K562 (cell line): ENCODE measurements at regions not wholly inside any gene's neighbourhood (a gene's known extent, or its start where the extent isn't known, plus 50 kb on each side); places are given as distances from the start of the nearest gene placed in this dataset.
A peak's percentile ranks its signal among the peaks of the same experiment; 100 is the strongest.

Source experiments
- BDP1 ChIP-seq: IDR thresholded peaks from 3 replicates; pipeline ENCODE4 v1.6.1; 2011; ENCODE audit not compliant: insufficient read length, insufficient read depth
- CEBPB ChIP-seq: fragments of 450-650 bp; IDR thresholded peaks from 2 replicates; pipeline ENCODE4 v1.6.1; 2016; ENCODE audit warnings: missing genetic modification characterization, missing compliant biosample characterization
- CREB3 ChIP-seq: fragments of 450-650 bp; conservative IDR thresholded peaks from 2 replicates; pipeline ENCODE4 v1.6.1; 2016; ENCODE audit warnings: missing genetic modification characterization, low read depth, mild to moderate bottlenecking, missing compliant biosample characterization, moderate library complexity
- CTCF ChIP-seq, 3 experiments: IDR thresholded peaks in 2 of 3; conservative IDR thresholded peaks in 1 of 3; 2 replicates each; pipeline ENCODE4 v1.5.1; 2011 to 2012; ENCODE audit warnings: low read length in 3 of 3, mild to moderate bottlenecking in 3 of 3, control low read depth in 2 of 3, improper control_type of control experiment in 1 of 3, inconsistent platforms in 1 of 3, low read depth in 1 of 3, mixed read lengths in 1 of 3, moderate library complexity in 1 of 3; ENCODE audit not compliant: insufficient read depth in 2 of 3
- EGR1 ChIP-seq: fragments of 450-650 bp; conservative IDR thresholded peaks from 2 replicates; pipeline ENCODE4 v1.6.1; 2017; ENCODE audit warnings: mild to moderate bottlenecking
- HLTF ChIP-seq: fragments of 450-650 bp; IDR thresholded peaks from 2 replicates; pipeline ENCODE4 v1.6.1; 2016
- KAT2B ChIP-seq: IDR thresholded peaks from one replicate; pipeline ENCODE4 v1.6.1; 2012; ENCODE audit warnings: low read depth, mild to moderate bottlenecking, control low read depth, inconsistent platforms, low read length, moderate library complexity
- KAT8 ChIP-seq: fragments of 450-650 bp; IDR thresholded peaks from 2 replicates; pipeline ENCODE4 v1.6.1; 2016; ENCODE audit warnings: low read depth, mild to moderate bottlenecking
- KHSRP ChIP-seq: fragments of 450-650 bp; IDR thresholded peaks from 2 replicates; pipeline ENCODE4 v1.6.1; 2017
- L3MBTL2 ChIP-seq: fragments of 450-650 bp; IDR thresholded peaks from 2 replicates; pipeline ENCODE4 v1.6.1; 2016; ENCODE audit warnings: mild to moderate bottlenecking, moderate library complexity
- ZBTB33 ChIP-seq: sonication (generic); formaldehyde crosslinking; IDR thresholded peaks from 2 replicates; pipeline ENCODE4 v1.8.1; 2023; ENCODE audit warnings: mild to moderate bottlenecking, missing genetic modification reagents
- ZC3H4 ChIP-seq: sonication (generic); formaldehyde crosslinking; IDR thresholded peaks from 2 replicates; pipeline ENCODE4 v1.9.0; 2021; ENCODE audit warnings: missing genetic modification reagents, borderline replicate concordance
- TF ChIP-seq, protein P1 (sequence below): IDR thresholded peaks from 2 replicates; pipeline ENCODE4 v1.6.1; 2012; ENCODE audit warnings: low read depth, low read length, improper control_type of control experiment, borderline replicate concordance
- TF ChIP-seq, protein P2 (sequence below): fragments of 450-650 bp; formaldehyde crosslinking; IDR thresholded peaks from 2 replicates; pipeline ENCODE4 v1.4.0; 2022; ENCODE audit warnings: missing genetic modification characterization

- TF ChIP-seq CREB3 (tag) (no peak), BDP1 (no peak), CTCF (IDR thresholded peaks at IDR 0.05 in 2 of 3, conservative IDR thresholded peaks at IDR 0.05 in 1 of 3; ENCODE audit: insufficient read depth in 2 of 3, low read depth in 1 of 3, low read length in 3 of 3) (peak in 2 of 3 experiments; percentile 13 to 24; a peak in 3 of 6 replicates), CEBPB (tag) (no peak), ZBTB33 (CRISPR knock-in tag) (no peak), ZC3H4 (CRISPR knock-in tag) (no peak), EGR1 (no peak), KHSRP (no peak), KAT2B (no peak), HLTF (no peak), KAT8 (no peak), L3MBTL2 (no peak)
- TF ChIP-seq, protein P1, sequence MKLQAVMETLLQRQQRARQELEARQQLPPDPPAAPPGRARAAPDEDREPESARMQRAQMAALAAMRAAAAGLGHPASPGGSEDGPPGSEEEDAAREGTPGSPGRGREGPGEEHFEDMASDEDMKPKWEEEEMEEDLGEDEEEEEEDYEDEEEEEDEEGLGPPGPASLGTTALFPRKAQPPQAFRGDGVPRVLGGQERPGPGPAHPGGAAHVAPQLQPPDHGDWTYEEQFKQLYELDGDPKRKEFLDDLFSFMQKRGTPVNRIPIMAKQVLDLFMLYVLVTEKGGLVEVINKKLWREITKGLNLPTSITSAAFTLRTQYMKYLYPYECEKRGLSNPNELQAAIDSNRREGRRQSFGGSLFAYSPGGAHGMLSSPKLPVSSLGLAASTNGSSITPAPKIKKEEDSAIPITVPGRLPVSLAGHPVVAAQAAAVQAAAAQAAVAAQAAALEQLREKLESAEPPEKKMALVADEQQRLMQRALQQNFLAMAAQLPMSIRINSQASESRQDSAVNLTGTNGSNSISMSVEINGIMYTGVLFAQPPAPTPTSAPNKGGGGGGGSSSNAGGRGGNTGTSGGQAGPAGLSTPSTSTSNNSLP, result no peak
- TF ChIP-seq, protein P2, sequence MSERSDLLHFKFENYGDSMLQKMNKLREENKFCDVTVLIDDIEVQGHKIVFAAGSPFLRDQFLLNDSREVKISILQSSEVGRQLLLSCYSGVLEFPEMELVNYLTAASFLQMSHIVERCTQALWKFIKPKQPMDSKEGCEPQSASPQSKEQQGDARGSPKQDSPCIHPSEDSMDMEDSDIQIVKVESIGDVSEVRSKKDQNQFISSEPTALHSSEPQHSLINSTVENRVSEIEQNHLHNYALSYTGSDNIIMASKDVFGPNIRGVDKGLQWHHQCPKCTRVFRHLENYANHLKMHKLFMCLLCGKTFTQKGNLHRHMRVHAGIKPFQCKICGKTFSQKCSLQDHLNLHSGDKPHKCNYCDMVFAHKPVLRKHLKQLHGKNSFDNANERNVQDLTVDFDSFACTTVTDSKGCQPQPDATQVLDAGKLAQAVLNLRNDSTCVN (CRISPR knock-in tag), result no peak
Observed at GRCh38 chr6:90434094-90434493, 137.5 kb upstream of the BACH2 start.
